ENCODE measurements at regions not wholly inside any gene's neighbourhood (a gene's known extent, or its start where the extent isn't known, plus 50 kb on each side); places are given as distances from the start of the nearest gene placed in this dataset.
A peak's percentile ranks its signal among the peaks of the same experiment; 100 is the strongest.
"Not testable (repeated sequence)": the region's sequence is repeated elsewhere in the genome, so short reads cannot be mapped to it uniquely, and the experiment has no call there.

GRCh38 chrX:62931625-62932024 lies 419.5 kb downstream of the SPIN4 start:
- H3K9me3 ChIP-seq, result peaks cover 0 to 4% (median 0%) of the 10 kb centered on the region in 4 donors
- ATAC-seq (ENCODE audit: low FRiP score in 2 of 2), result no peak
- no peaks in the 10 kb centered on the region for H3K4me1 ChIP-seq
- TF ChIP-seq POLR2AphosphoS5 (IDR thresholded peaks at IDR 0.05) (no peak), POLR2A (IDR thresholded peaks at IDR 0.05) (no peak), CTCF (IDR thresholded peaks at IDR 0.05) (no peak), EP300 (IDR thresholded peaks at IDR 0.05) (no peak)
- no peak for DNase-seq
- H3K36me3 ChIP-seq, result no peaks in the 10 kb centered on the region
- no peak overlapping the region for H3K27ac ChIP-seq
- H3K4me3 ChIP-seq, result no peak overlapping the region
- no peaks in the 10 kb centered on the region for H3K27me3 ChIP-seq

- no peak for TF ChIP-seq POLR2AphosphoS5 (IDR thresholded peaks at IDR 0.05)
- no peak for TF ChIP-seq EP300 (IDR thresholded peaks at IDR 0.05)
- TF ChIP-seq POLR2A (IDR thresholded peaks at IDR 0.05), result no peak
- no peak for TF ChIP-seq CTCF (IDR thresholded peaks at IDR 0.05)
- ATAC-seq (ENCODE audit: low FRiP score in 2 of 2) (no peak), DNase-seq (peak in 1 of 2 donors; percentile 8)
- Histone ChIP-seq H3K27me3 (no peaks in the 10 kb centered on the region), H3K4me1 (no peaks in the 10 kb centered on the region), H3K4me3 (no peak overlapping the region), H3K27ac (no peak overlapping the region), H3K36me3 (no peaks in the 10 kb centered on the region), H3K9me3 (peaks cover 0 to 4% (median 0%) of the 10 kb centered on the region in 4 donors)
- 38% methylated on average over 2 of the region's 2 CpGs for WGBS, 2 donors
These were observed 422.2 kb downstream of the SPIN4 start for GRCh38 chrX:62928906-62929305.

- Histone ChIP-seq H3K27me3 (no peaks in the 10 kb centered on the region), H3K9me3 (no peaks in the 10 kb centered on the region), H3K4me3 (no peak overlapping the region), H3K36me3 (no peaks in the 10 kb centered on the region), H3K27ac (no peak overlapping the region), H3K4me1 (no peaks in the 10 kb centered on the region)
- ATAC-seq (ENCODE audit: low FRiP score in 2 of 2), result no peak
- TF ChIP-seq EP300 (IDR thresholded peaks at IDR 0.05), result no peak
- DNase-seq, result no peak
- WGBS, 2 donors, result 68% methylated on average over 6 of the region's 6 CpGs; no CpG with 5 or more reads in 1 of the 2 donors
These were observed 428.0 kb downstream of the SPIN4 start for GRCh38 chrX:62923093-62923492.

- not testable (repeated sequence) for H3K27me3 ChIP-seq; ATAC-seq (ENCODE audit: low FRiP score in 2 of 2); H3K36me3 ChIP-seq; H3K9me3 ChIP-seq; H3K27ac ChIP-seq; H3K4me1 ChIP-seq; H3K4me3 ChIP-seq; DNase-seq
- WGBS, 2 donors, result 68 to 84% methylated on average over 5 to 6 of the region's 6 CpGs
These were observed 444.9 kb downstream of the SPIN4 start for GRCh38 chrX:62906200-62906599.

Measured in upper lobe of left lung (tissue), 6 donors.